Body of pancreas (tissue), 4 donors: ENCODE measurements at regions not wholly inside any gene's neighbourhood (a gene's known extent, or its start where the extent isn't known, plus 50 kb on each side); places are given as distances from the start of the nearest gene placed in this dataset.

Experiments
- ATAC-seq: fragments of 150-250 bp; one replicate; pipeline ENCODE4 v1.9.1; 2016
- DNase-seq, 4 donors: peaks; one replicate each; pipeline ENCODE4 v3.0.0-alpha.2; 2019
- H3K27ac ChIP-seq, 4 donors: fragments of 200-600 bp; sonication (generic); 1 replicate in 3 of 4; 2 replicates in 1 of 4; pipeline versions ENCODE4 v1.5.1 to v1.6.1; 2016 to 2019; ENCODE audit warnings: mild to moderate bottlenecking in 1 of 4, mixed read lengths in 1 of 4, moderate library complexity in 1 of 4
- H3K27me3 ChIP-seq, 2 donors: fragments of 200-600 bp; sonication (generic); one replicate each; pipeline ENCODE4 v1.6.0; 2016; ENCODE audit warnings: mild to moderate bottlenecking in 1 of 2
- H3K36me3 ChIP-seq, 2 donors: fragments of 200-600 bp; sonication (generic); replicated peaks in 1 of 2; 2 replicates each; pipeline ENCODE4 v1.5.1; 2016; ENCODE audit warnings: low read depth in 2 of 2; ENCODE audit not compliant: insufficient read depth in 1 of 2
- H3K4me1 ChIP-seq: fragments of 200-600 bp; sonication (generic); one replicate; pipeline ENCODE4 v1.6.0; 2016
- H3K4me3 ChIP-seq, 2 donors: fragments of 200-600 bp; sonication (generic); 1 replicate in 1 of 2; 2 replicates in 1 of 2; pipeline ENCODE4 v1.5.1; 2016 to 2019
- H3K9me3 ChIP-seq, 3 donors: fragments of 200-600 bp; sonication (generic); 1 replicate in 2 of 3; 2 replicates in 1 of 3; pipeline ENCODE4 v1.5.1; 2016
- CTCF ChIP-seq, 7 experiments: fragments of 450-650 bp in 4 of 7; fragments of 200-600 bp in 3 of 7; sonication (generic) in 3 of 7; IDR thresholded peaks; one replicate each; pipeline ENCODE4 v1.5.1; 2016 to 2019; ENCODE audit warnings: antibody characterized with exemption in 7 of 7
- POLR2A ChIP-seq, 3 donors: fragments of 450-650 bp; IDR thresholded peaks; one replicate each; pipeline ENCODE4 v1.6.1; 2016; ENCODE audit warnings: antibody characterized with exemption in 3 of 3, mild to moderate bottlenecking in 2 of 3
- WGBS, 2 donors: methylation state at CpG; one replicate each; pipeline ENCODE4 v1.1.5; 2017; 5-methylcytosine and 5-hydroxymethylcytosine counted together
- intact Hi-C: fragments of 100-400 bp; cut with DNase I; formaldehyde crosslinking; loops from one replicate; pipeline ENCODE4 v1.15.1; 2023

DNA sequence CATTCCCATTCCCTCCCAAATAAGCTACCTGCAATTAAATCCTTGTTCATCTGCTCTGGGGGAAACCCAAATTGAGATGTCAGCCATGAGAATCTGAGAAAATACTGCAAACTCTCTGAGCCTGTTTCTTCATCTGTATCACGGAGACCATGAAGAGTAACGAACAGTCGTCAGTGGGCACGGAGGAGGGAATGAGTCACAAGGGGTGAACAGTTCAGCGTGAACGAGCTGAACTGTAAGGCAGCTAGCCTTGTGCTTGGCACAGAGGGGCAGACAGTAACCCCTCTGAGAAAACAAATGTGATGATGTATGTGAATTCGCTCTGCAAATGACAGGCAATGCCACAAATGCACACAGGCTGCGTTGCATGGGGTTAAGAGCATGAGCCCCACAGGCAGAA, 288.7 kb downstream of the FOXO1 start:
- TF ChIP-seq POLR2A (IDR thresholded peaks at IDR 0.05) (no peak), CTCF (IDR thresholded peaks at IDR 0.05) (no peak)
- no peaks in the 10 kb centered on the region for H3K4me1 ChIP-seq
- ATAC-seq = no peak
- H3K4me3 ChIP-seq = no peak overlapping the region
- no peaks in the 10 kb centered on the region for H3K36me3 ChIP-seq
- no peak overlapping the region for H3K27ac ChIP-seq
- 90 to 94% methylated on average over 8 of the region's 8 CpGs for WGBS, 2 donors
- no peaks in the 10 kb centered on the region for H3K9me3 ChIP-seq
- DNase-seq = no peak
- no peaks in the 10 kb centered on the region for H3K27me3 ChIP-seq
- intact Hi-C loops = no loop called here

DNA sequence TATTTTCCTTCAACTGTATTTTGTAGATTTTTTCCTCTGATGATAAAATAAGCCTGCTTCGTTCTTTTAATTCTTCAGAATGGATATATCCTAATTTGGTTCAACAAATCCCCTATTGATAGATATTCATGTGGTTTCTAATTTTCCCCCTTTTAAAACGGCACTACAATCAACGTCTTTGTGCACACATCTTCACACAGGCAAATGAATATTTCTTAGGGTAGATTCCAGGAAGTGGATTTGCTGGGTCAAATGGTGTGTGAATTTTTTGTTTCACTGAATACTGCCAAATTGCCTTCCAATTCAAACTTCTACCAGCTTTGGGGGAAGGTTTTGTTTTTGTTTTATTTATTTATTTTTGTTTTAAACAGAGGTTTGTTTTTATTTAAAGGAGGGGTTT, 287.2 kb downstream of the FOXO1 start:
- intact Hi-C loops = no loop called here
- H3K4me1 ChIP-seq = no peaks in the 10 kb centered on the region
- H3K27me3 ChIP-seq = no peaks in the 10 kb centered on the region
- H3K27ac ChIP-seq = no peak overlapping the region
- H3K36me3 ChIP-seq = no peaks in the 10 kb centered on the region
- ATAC-seq (no peak), DNase-seq (no peak)
- H3K4me3 ChIP-seq = no peak overlapping the region
- TF ChIP-seq POLR2A (IDR thresholded peaks at IDR 0.05) (no peak), CTCF (IDR thresholded peaks at IDR 0.05) (no peak)
- H3K9me3 ChIP-seq = no peaks in the 10 kb centered on the region
- WGBS, 2 donors = 63 to 78% methylated on average over 3 of the region's 3 CpGs

DNA sequence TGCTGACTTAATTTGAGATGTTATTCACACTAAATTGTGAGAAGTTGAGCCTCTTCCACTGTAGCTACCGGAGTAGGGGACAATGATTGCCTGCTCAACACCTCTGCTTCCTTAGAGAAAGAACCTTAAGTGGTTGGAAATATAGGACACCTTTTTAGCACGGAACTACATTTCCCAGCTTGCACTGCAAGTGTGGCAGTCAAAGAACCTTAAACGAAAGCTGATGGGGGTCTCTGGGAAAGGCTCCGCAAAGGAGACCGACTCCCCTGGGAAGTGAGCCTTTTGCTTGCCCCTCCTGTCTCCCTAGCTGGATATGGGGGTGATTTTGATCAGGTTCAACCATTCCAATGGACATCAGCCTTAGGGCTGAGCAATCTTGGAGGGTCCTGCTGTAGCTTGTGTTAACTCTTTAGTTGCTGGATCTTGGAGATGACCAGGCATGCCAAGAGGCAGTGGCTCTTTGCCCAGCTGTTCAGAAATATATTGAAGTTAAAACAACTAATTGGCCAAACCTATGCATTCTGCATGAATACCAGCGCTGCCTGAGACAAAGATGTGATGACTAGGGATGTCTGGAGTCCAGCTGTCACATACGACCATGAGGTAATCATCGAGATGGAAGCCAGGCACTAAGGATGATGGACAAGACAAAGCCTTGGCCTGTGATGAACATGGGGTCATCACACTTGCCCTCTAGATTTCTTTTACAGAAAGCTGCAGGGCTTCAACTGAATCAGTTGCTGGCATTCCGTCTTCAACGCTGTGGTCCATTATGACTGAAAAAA, 286.5 kb downstream of the FOXO1 start:
- intact Hi-C loops = no loop called here
- H3K4me3 ChIP-seq = no peak overlapping the region
- no peaks in the 10 kb centered on the region for H3K9me3 ChIP-seq
- no peaks in the 10 kb centered on the region for H3K27me3 ChIP-seq
- ATAC-seq (no peak), DNase-seq (no peak)
- H3K27ac ChIP-seq = no peak overlapping the region
- H3K4me1 ChIP-seq = no peaks in the 10 kb centered on the region
- no peaks in the 10 kb centered on the region for H3K36me3 ChIP-seq
- no peak for TF ChIP-seq CTCF (IDR thresholded peaks at IDR 0.05)
- no peak for TF ChIP-seq POLR2A (IDR thresholded peaks at IDR 0.05)
- WGBS, 2 donors = 68 to 72% methylated on average over 10 of the region's 10 CpGs

GRCh38 chr13:40381935-40382764, 284.3 kb downstream of the FOXO1 start:
- H3K4me3 ChIP-seq = no peak overlapping the region
- ATAC-seq (no peak), DNase-seq (no peak)
- TF ChIP-seq POLR2A (IDR thresholded peaks at IDR 0.05) = no peak
- no peak for TF ChIP-seq CTCF (IDR thresholded peaks at IDR 0.05)
- H3K27ac ChIP-seq = no peak overlapping the region
- H3K9me3 ChIP-seq = no peaks in the 10 kb centered on the region
- no peaks in the 10 kb centered on the region for H3K27me3 ChIP-seq
- no peaks in the 10 kb centered on the region for H3K36me3 ChIP-seq
- intact Hi-C loops = no loop called here
- no peaks in the 10 kb centered on the region for H3K4me1 ChIP-seq
- 93 to 97% methylated on average over 24 to 27 of the region's 27 CpGs for WGBS, 2 donors
